Activated T-helper 1 cell treated with Interleukin-2 at 50 U/mL for 16 hours (primary cell): ENCODE measurements at regions not wholly inside any gene's neighbourhood (a gene's known extent, or its start where the extent isn't known, plus 50 kb on each side); places are given as distances from the start of the nearest gene placed in this dataset.
"Not testable (repeated sequence)": the region's sequence is repeated elsewhere in the genome, so short reads cannot be mapped to it uniquely, and the experiment has no call there.

Experiments
- DNase-seq: peaks from one replicate; pipeline ENCODE4 v3.0.0-alpha.2; 2020; ENCODE audit warnings: low read depth

DNA sequence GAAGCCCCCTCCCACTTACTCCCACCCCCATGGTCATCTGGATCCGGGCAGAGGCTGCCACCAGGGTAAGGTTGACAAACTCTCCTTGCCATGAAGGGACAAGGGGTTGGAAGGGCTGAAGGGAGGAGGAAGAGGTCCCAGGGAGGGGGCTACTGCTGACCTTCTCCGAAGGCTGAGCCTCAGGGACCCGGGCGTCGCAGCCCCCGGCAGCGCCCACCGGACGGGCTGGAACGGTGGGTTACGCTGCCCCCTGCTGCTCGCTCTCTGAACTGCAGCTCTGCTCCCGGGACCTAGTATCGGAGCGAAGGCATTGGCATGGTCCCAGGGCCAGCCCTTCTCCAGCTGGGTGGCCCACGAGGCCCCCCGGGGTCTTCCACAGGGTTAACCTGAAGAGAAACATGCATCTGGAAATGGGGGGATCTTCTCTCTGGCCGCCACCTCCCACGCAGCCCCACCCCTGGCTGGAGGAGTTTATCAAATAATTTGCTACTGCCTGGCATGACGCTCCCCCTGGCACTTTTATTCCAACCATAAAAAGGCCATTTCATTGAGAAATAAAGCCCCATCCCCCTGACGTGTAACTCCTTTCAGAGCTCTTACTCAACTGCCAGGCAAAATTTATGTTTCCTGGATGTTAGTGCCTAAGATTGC, 70.4 kb upstream of the TARDBP start:
- peak; percentile 35 for DNase-seq

DNA sequence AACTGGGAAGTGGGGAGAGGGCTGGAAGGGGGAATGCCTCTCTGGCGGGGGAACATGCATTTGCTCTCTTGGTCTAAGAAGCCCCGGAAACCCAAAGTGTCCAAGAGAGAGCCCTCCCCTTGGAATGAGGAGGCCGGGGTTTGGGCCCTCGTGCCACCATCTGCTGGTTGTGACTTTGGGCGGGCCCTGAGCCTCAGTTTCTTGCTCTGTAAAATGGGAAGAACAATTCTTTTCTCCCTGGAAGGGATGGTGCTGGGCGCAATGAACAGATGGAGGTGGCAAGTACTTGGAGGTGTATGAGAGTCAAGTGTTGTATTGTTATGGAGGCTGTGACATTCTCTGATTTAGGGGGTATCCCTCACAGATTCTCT, 69.9 kb upstream of the TARDBP start:
- DNase-seq, result no peak

DNA sequence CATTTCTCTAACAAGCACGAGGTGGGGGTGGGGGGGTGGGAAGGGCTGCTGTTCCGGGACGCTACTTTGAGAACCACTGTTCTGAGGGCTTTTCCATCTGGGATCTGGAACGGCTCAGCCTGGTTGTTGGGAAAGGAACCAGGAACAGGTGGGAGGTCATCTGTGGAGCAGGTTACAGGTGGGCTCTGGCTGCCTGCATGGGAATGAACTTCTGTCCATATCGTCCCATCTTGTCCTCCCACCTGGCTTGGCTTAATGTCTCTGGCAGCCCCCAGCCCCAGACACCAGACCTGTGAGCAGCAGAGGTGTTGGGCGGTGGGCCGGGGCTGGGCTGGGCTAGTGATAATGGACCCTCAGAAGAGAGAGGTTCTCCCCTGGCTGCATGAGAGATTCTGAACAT, 69.4 kb upstream of the TARDBP start:
- DNase-seq, result no peak

DNA sequence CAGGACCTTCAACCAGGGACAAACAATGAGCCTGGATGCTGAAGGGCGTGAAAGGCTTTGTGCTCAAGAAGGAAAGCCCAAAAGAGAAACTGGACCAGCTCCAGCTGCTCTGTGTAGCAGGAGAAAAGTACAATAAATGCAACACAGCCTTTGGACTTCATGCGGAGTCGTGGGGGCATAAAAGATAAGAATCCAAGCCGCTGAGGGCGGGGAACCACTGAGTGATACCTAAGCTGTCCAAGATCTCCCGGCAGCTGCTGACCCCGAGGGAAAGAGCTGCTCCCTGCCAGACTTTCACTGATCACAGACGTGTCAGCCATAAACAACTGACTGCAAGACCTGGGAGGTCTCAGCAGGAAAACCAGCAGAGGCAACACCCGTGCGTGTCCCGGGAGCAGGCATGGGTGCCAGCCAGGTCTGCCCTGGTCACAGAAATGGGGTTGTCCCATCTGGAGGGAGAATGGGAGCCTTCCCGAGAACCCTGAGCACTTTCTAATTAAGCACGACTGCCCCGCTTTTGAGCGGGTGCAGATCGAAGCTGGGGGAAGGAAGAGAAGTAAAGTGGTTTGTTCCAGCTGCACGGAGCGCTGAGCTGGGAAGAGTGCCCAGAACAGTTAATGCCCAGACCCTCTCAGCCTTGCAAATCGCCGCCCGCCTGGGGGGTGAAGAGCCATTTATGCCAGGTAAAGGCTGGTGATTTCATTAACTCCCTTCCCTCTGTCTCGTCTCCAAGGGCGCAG, 68.3 kb upstream of the TARDBP start:
- no peak for DNase-seq

DNA sequence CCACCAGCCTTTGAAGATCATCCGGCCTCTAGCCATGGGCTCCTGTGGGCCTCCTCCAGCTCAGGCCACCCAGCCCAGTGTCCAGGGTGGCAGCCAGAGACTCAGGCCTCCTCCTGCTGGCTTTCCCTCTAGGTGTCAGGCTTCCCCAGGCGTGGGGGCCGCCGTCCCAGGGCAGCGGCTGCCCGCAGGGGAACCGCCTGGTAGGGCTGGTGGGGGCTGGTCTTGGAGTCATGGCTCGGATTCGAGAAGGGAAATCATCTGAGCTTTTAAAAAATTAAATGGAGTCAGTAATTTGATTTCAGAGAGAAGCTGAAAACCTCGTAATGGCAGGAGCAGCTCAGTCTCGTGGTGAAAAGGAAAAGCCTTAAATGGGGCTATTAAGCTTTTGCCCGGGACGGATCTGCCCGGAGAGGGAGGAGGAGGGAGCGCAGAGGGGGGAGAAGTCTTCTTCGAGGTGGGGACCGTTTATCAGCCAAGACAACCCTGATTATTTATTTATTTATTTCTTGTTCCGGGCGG, 66.4 kb upstream of the TARDBP start:
- no peak for DNase-seq

DNA sequence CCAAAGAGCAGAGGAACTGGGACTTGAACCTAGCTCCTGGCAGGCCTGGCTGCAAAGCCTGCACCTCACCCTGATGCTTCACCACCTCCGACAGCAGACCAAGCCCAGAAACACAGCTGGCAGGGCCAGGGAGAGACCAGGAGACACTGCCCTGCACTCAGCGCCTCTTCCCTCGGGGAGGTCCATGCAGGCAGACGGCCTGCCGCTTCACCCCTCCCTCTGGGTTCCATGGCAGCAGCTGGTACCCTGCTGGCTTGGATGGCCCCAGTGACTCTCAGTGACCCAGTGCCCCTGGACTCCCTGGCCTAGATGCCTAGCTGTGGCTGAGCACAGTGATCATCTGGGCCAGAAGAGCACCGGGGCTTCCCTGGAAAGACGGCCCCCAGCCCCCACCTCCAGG, 65.3 kb upstream of the TARDBP start:
- DNase-seq, result no peak

DNA sequence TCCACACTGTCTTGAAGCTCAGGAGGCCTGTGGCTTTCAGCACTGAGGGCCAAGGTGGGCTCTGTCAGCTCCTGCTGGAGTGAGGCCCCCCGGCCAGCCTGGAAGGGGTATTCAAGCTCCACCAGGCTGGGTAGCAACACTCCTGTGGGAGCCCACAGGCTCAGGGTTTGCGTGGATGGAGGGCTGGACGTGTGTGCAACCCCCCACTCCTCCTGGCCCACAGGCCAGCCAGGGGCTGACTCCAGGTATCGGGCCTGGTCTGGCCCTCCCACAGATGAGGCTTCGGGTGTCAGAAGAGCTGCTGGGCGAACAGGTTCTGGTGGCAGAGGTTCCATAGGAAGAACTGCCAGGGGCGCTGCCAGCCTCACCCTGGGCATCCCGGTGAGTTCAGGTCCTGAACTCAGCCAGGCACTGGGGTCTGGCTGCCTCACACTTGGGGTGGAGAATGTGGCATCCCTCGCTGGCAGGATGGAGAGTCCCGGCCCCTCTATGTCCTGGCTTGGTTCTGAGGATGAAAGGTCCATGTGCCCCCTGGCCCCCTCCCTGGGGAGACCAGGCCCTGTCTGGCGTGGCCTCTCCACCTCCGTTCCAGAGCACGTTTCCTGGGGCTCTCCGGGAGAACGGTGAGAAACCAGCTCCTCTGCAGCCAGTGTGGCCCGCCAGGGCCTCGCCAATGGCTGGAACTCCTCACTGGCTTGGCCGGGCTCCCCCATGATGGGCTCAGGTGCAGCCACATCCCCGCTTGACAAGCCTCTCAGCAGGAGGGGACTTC, 64.6 kb upstream of the TARDBP start:
- DNase-seq, result no peak

DNA sequence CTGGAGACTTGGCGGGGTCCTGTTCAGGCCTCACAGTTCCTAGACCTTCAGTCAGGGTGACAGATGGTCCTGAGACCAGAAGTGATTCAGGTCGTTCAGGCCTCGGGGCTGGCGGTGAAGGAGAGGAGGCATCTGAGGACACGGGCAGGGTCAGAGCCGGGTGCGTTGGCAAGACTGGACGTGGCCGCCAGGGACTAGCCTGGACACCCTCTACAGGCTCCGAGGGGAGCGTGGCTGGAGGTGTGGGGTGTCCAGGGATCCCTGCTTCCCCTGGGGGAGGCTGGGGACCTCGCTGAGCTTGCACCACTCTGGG, 64.0 kb upstream of the TARDBP start:
- no peak for DNase-seq

DNA sequence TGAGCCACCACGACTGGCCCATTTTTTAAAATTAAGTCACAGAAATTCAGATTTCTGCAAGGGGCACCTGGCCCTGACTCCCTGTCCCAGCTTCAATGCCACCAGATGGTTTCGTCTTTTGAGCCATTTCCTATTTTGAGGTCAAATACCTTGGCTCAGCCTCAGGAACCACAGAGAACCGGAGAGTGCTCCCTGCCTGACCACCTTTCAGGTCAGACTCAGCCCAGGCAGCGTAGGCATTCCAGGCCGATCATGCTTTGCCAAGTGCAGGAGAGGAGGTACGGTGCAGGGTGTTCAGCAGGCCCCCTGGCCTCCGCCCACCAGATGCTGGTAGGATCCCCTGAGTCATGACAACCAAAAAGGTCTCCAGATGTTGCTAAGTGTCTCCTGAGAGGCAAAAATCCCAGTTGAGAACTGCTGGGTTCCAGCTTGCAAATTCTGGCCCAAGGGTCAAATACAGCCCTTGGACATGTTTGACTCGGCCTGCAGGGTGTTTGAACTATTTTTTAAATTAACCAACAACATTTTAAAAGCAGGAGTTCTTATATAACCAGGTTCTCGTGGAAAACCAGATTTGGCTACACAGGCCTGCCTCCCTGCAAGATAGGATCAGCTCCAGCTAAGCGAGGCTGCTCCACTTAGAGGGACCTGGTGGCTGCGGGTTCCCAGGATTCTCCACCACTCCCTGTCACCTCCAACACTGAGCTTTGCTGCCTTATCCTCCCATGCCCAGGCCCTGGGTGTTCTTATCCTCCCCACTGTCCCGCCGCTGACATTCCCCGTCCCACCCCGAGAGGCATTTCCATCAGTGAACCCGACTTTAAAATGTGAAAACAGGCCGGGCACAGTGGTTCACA, 61.9 kb upstream of the TARDBP start:
- DNase-seq, result no peak

DNA sequence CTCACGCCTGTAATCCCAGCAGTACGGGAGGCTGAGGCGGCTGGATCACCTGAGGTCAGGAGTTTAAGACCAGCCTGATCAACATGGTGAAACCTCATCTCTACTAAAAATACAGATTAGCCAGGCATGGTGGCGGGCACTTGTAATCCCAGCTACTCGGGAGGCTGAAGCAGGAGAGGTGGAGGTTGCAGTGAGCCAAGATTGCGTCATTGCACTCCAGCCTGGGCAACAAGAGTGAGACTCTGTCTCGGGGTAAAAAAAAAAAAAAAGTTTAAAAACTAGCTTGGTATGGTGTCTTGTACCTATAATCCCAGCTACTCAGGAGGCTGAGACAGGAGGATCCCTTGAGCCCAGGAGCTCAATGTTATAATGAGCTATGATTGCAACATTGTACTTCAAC, 61.2 kb upstream of the TARDBP start:
- not testable (repeated sequence) for DNase-seq

DNA sequence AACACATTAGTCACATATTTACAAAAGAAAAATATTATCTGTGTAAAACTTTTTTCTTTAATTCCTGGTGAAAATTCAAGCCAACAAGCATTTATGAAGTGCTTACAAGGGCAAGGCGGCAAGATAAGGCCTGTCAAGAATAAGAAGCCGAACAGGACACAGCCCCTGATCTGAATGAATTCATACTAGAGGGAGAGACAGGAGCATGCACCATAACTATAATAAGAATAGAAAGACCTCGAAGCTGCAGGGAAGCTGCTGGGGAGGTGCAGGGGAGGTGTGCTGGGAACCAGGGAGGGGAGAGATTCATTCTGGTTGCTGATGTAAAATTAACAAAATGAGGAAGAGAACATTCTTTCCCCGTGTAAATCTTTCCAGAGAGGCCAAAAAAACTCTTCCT, 60.5 kb upstream of the TARDBP start:
- no peak for DNase-seq

DNA sequence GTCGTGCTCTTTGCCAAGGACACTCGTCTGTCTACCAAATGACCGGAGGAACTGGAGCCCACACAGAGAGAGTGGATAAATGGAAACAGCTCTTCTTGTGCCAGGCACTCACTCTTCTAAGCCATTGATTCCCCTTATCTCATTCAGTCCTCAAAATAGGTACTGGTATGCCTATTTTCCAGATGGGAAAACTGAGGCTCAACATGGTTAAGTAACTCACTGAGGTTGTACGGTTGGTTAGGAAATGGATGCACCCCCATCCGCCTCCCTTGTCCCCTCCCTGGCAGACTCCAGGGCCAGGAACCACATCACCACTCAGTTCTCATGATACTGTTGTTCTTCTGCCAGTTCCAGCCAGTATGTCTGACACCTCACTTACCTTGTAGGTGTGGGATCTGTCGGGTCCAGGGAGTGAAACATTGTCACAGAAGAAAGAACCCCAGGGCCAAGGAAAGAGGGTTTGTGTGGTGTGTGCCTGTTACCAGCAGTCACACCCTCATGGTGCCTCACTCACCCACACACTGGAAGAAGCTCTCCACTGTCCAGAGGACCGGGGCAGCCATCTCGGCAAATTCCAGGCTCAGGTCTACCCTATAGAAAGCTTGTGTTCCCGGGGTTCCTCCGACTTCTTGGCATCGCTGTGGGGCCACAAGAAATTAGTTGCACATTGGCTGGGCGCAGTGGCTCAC, 58.8 kb upstream of the TARDBP start:
- no peak for DNase-seq

DNA sequence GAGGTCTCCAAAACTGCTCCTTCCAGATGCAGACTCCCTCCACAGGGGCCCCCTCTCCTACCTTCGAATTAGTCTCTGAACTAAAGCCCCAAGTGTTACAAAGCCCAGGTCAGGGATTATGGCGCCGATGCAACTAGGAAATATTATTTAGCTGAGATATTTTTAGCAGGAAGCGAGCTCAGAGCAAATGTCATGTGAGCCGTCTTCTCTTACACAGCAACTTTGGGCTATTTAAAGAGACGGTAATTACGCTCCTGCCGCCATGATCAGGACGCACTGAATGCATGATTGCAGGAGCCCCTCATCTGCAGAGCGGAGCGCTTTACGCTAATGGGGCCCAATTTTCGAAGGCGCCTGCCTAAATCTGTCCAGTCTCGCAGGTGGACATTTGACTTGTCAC, 55.3 kb upstream of the TARDBP start:
- no peak for DNase-seq

DNA sequence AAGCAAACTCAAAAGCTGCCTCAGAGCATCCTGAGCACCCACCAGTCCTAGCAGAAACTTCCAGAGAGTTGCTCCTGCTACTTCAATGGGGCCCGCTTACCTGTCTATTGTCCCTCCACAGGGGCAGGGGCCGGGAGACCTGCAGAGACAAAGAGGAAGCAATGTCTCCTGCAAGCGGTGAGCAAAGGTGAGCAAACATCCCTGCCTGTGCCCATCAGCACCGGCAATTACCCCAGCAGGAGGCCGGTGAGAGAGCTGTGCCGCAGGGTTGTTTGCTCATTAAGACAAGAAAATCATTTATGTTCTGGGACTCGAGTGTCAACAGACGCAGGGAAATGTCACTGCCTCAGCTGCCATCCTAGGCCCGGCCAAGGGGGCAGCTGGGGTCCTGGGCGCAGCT, 53.8 kb upstream of the TARDBP start:
- no peak for DNase-seq

DNA sequence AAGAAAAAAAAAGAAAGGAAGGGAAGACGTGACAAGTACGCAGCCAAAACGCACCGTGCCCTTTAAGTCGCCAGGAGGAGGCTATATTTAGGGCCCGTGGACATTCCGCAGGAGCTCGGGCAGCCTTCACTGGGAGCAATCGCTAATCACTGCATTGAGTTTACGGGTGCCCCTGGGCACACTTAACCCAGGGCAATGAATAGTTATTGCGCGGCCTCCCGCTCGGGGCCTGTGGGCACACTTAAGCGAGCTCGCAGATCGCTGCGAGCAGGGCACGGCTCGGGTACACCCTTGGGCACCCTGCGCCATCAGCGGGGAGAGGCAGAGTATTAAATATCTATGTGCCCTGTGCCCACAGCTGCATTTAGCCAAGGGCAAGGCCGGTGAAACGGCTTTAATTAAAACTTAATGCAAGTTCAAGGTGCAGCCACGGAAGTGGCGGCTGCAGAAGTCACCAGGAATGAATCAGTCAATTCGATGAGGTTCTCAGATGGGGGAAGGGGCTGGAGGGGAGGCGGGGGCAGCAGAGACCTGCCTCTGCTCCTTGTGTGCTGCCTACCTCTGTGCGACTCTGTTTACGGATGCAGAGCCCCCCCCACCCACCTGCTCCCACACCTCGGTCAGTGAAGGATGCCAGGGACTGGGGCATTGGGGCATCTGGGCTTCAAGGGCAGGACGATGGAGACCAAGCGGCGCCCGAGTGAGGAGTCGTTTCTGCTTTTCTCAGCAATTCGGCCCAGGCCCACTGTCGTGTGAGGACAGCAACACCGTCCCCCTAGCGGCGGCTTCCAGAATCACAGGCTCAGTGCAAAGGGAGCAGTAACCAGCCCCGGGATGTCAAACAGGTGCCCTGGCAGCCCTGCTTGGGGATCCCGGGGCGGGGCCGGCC, 51.8 kb upstream of the TARDBP start:
- peak; percentile 57 for DNase-seq

DNA sequence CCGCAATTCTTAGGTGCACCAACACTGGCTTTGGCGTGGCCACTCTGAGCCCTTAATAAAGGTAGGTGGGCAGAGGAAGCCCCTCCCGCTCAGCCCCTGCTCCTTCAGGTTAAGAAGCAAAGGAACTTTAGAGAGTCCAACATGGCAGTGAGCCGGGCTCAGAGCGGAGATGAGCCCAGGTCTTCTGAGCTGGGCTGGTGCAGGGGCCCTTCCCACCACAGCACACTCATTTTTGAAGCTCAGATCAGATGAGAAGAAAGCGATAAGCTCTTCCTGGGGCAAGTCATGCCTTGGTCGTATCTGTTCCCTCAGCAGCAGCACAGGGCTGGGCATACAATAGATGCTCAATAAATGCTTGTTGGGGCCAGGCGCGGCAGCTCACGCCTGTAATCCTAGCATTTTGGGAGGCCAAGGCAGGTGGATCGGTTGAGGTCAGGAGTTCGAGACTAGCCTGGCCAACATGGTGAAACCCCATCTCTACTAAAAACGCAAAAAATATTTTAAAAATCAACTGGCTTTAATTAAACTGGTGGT, 51.1 kb upstream of the TARDBP start:
- DNase-seq, result no peak

DNA sequence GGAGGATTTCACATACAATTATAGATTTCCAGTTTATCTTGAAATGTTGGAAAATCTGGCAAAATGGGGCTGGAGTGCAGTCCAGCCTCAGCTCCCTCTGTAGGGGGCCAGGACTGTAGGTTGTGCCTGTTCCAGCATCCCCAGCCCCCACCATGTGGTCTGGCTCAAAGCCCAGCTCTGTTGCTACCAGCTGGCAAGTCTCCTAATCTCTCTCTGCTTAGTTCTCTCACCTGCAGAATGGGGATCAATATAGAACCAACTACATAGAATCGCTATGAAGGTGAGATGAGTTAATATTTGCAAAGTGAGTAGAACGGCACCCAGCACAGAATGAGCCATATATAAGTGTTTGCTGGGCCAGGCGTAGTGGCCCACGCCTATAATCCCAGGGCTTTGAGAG, 50.0 kb upstream of the TARDBP start:
- DNase-seq, result no peak
